ENCODE measurements at regions not wholly inside any gene's neighbourhood (a gene's known extent, or its start where the extent isn't known, plus 50 kb on each side); places are given as distances from the start of the nearest gene placed in this dataset.

- Mint-ChIP-seq H3K4me1 (no peaks in the 10 kb centered on the region), H3K9me3 (no peaks in the 10 kb centered on the region), H3K27me3 (ENCODE audit: low read depth, poor library complexity) (peaks cover 9% of the 10 kb centered on the region), H3K4me3 (no peak overlapping the region), H3K36me3 (ENCODE audit: low read depth) (no peaks in the 10 kb centered on the region), H3K27ac (no peak overlapping the region)
- DNase-seq: no peak
- TF ChIP-seq CTCF (IDR thresholded peaks at IDR 0.05): no peak
Measured at GRCh38 chr10:85430991-85431390, 935.6 kb downstream of the GRID1 start.

- H3K36me3 Mint-ChIP-seq (ENCODE audit: low read depth): no peaks in the 10 kb centered on the region
- H3K27ac Mint-ChIP-seq: no peak overlapping the region
- H3K4me3 Mint-ChIP-seq: no peak overlapping the region
- peaks cover 7% of the 10 kb centered on the region for H3K4me1 Mint-ChIP-seq
- no peak for TF ChIP-seq CTCF (IDR thresholded peaks at IDR 0.05)
- no peak for DNase-seq
- H3K27me3 Mint-ChIP-seq (ENCODE audit: low read depth, poor library complexity): peaks cover 9% of the 10 kb centered on the region
- H3K9me3 Mint-ChIP-seq: no peaks in the 10 kb centered on the region
Measured at GRCh38 chr10:85433248-85433647, 933.3 kb downstream of the GRID1 start.

- Mint-ChIP-seq H3K4me3 (no peak overlapping the region), H3K4me1 (peaks cover 21% of the 10 kb centered on the region), H3K27me3 (ENCODE audit: low read depth, poor library complexity) (peaks cover 2% of the 10 kb centered on the region), H3K9me3 (peaks cover 3% of the 10 kb centered on the region), H3K36me3 (ENCODE audit: low read depth) (no peaks in the 10 kb centered on the region), H3K27ac (no peak overlapping the region)
- DNase-seq: no peak
- no peak for TF ChIP-seq CTCF (IDR thresholded peaks at IDR 0.05)
Measured at GRCh38 chr10:85444868-85445267, 921.7 kb downstream of the GRID1 start.

GRCh38 chr10:85445702-85446101 is 920.9 kb downstream of the GRID1 start:
- Mint-ChIP-seq H3K27me3 (ENCODE audit: low read depth, poor library complexity) (peaks cover 6% of the 10 kb centered on the region), H3K27ac (no peak overlapping the region), H3K9me3 (peaks cover 3% of the 10 kb centered on the region), H3K4me1 (peaks cover 21% of the 10 kb centered on the region), H3K36me3 (ENCODE audit: low read depth) (no peaks in the 10 kb centered on the region), H3K4me3 (no peak overlapping the region)
- no peak for DNase-seq
- no peak for TF ChIP-seq CTCF (IDR thresholded peaks at IDR 0.05)

- Mint-ChIP-seq H3K4me3 (no peak overlapping the region), H3K36me3 (ENCODE audit: low read depth) (no peaks in the 10 kb centered on the region), H3K27me3 (ENCODE audit: low read depth, poor library complexity) (peaks cover 6% of the 10 kb centered on the region), H3K9me3 (peaks cover 10% of the 10 kb centered on the region), H3K4me1 (peaks cover 21% of the 10 kb centered on the region), H3K27ac (no peak overlapping the region)
- no peak for DNase-seq
- TF ChIP-seq CTCF (IDR thresholded peaks at IDR 0.05): no peak
Measured at GRCh38 chr10:85446827-85447226, 919.8 kb downstream of the GRID1 start.

- no peak for TF ChIP-seq CTCF (IDR thresholded peaks at IDR 0.05)
- no peak for DNase-seq
- Mint-ChIP-seq H3K27ac (no peak overlapping the region), H3K27me3 (ENCODE audit: low read depth, poor library complexity) (peaks cover 6% of the 10 kb centered on the region), H3K4me1 (peaks cover 21% of the 10 kb centered on the region), H3K9me3 (peaks cover 10% of the 10 kb centered on the region), H3K4me3 (no peak overlapping the region), H3K36me3 (ENCODE audit: low read depth) (no peaks in the 10 kb centered on the region)
Measured at GRCh38 chr10:85447690-85448089, 918.9 kb downstream of the GRID1 start.
